GM19239 (cell line): ENCODE measurements at regions not wholly inside any gene's neighbourhood (a gene's known extent, or its start where the extent isn't known, plus 50 kb on each side); places are given as distances from the start of the nearest gene placed in this dataset.

Source experiments
- DNase-seq: peaks from one replicate; pipeline ENCODE4 v3.0.0; 2011; ENCODE audit warnings: low spot score; ENCODE audit not compliant: insufficient read length
- FAIRE-seq: peaks from 2 replicates; lab custom pipeline; 2011; peaks lifted over from hg19 to GRCh38; lab: Jason Lieb, UNC

DNA sequence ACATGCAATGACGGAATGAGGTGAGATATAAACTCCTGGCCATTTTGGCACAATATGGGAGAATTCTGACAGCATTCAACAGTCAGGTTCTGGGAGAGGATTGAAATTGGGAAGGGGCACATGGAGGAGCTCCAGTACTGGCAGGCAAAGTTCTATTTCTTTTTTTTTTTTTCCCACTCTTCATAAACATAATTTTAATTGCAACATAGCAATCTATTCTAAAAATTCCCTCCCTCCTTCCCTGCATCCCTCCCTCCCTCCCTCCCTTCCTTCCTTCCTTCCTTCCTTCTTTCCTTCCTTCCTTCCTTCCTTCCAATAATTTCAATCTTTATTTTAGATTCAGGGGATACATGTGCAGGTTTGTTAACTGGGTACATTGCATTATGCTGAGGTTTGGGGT lies 93.2 kb downstream of the PTCSC3 start:
- no peak for FAIRE-seq

DNA sequence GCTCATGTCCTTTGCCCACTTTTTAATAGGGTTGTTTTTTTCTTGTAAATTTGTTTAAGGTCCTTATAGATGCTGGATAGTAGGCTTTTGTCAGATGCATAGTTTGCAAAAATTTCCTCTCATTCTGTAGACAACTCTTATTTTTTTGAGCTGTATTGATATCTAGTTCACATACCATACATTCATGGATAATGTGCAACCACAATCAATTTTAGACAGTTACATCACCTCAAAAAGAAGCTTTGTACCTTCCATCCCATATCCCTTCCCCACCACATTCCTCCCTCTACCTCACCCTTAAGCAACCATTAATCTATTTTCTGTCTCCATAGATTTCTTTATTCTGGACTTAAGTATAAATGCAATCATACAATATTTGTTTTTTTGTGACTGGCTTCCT lies 98.4 kb downstream of the PTCSC3 start:
- DNase-seq, result no peak
- no peak for FAIRE-seq

More for the DNA sequence above, 93.2 kb downstream of the PTCSC3 start:
- DNase-seq, result no peak

DNA sequence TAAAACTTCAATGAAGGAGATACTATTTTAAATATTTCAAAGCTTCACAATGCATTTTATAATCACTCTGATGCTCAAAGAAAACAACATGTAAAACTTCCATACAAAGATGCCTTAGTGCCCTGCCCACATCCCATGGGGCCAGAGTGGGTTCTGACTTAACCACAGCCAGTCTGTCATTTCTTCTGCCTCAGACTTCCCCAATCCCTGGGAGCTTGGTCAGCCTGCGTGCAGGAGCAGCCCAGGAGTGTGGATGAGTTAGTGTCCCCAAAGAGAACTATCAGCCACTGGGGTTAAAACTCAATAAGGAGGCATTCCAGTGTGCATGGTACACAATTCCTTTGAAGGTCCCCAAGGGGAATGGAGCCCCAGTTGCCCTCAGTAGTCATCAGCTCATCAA lies 100.3 kb downstream of the PTCSC3 start:
- DNase-seq (no peak), FAIRE-seq (no peak)

DNA sequence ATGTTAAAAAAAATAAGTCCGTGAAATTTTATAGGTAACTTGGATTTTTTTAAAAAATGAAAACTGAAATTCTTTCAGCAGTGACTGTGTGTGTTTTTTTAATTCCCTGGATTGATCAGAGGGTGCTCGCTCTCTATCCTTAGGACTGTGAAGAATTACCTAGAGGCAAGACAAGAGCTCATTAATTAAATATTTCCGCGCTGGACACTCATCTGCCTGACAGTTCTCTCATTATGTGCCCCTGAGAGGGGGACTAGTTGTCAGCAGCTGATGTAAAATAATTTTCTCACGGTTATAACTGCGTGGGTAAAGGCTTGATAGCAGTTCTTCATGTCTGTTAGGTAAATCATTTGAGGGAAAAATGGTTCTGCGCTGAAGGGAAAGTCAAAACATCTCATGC lies 101.3 kb downstream of the PTCSC3 start:
- FAIRE-seq (no peak), DNase-seq (no peak)

DNA sequence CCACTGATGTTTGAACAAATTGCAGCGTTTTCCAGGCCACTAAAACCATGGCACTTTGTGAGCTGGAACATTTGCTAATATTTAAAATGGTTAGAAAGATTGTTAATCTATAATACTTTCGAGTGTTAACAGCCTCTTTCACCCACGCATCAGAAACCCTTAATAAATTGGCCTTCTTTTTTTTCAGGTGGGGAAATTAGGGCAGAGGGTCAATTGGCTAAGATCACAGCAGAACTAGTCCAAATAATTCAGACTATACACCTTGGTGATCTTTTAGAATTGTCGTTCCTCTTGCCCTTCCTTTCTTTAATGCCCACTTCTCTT lies 105.8 kb downstream of the PTCSC3 start:
- no peak for DNase-seq
- FAIRE-seq, result no peak

DNA sequence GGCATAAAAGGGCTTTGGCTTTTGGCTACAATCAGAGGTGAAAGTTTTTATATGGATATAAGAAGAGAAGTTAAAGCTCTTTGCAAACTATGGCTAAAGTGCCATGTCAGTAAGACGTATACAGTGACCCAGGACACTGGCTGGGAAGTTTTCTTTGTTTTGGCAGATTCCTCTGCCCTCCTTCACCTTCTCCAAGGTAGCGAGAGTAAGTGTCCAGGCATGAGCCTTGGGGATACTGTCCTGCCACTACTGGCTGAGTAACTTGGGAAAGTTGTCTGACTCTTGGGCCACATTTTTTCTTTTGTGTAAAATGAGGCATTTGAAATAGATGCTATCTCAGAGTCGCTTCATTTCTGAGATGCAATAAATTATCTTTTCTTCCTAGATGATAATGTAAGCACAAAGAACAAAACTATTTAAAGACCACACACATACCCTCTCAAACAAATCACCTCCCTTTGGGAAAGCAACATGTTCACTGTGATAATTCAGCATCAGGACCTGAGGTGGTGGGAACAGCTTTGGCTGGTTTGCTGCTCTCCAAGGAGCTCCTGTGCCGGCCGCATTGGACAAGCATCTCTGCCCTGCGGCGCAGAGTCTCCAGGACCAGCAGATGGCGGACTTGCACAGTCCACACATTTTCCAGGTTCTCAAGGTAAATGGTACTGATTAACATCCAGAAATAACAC lies 106.3 kb downstream of the PTCSC3 start:
- FAIRE-seq (peak; percentile 55), DNase-seq (peak; percentile 2)

DNA sequence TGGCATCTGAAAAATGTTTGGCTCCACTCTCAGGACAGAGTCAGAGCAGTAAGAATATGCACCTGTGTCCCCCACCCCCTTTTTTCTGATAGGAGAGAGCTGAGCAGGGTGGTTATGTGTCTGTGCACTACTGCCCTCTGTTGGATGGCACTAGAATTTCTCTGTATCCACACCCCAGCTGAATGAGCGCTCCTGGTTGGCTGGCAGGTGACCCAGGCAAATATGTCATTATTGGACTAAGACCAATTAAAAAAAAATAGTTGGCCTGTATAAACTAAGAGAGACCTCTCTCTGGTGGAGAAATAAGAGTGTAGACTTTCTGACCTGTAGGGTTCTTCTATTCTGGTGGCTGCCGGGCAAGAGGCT lies 107.0 kb downstream of the PTCSC3 start:
- DNase-seq (peak; percentile 24), FAIRE-seq (peak; percentile 42)

DNA sequence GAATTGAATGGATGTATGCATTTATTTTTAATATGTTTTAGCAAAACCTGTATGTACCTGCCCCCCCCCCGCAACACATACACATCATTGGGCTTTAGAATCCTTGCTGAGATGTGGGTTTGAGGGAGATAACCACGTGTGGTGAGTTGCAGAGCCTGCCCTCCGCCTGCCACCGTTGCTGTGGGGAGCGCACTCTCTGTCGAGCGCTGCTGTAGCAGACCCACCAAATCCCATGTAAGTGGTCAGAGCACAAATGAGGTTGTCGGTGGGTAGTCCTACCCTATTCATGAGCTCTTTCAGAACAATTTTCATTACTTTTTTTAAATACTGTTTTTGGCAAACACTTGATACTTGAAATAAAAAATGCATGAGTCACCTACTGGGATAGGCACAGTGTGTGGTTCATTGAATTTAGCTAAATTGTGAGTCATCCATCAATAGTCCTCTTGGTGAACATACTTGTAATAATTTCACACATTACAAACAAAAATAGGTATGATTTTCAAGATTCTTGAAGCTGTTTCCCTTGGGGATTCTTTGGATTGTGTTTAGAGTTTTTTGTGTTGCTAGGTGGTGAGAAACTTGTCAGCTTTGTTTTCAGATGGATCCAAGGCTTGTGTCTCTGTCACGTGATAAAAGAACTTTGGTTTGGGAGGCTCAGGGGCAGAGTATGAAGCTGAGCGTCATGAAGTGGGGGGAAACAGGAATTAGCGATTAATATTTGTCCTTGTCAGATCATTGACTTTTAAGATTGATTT lies 107.6 kb downstream of the PTCSC3 start:
- DNase-seq (no peak), FAIRE-seq (no peak)

DNA sequence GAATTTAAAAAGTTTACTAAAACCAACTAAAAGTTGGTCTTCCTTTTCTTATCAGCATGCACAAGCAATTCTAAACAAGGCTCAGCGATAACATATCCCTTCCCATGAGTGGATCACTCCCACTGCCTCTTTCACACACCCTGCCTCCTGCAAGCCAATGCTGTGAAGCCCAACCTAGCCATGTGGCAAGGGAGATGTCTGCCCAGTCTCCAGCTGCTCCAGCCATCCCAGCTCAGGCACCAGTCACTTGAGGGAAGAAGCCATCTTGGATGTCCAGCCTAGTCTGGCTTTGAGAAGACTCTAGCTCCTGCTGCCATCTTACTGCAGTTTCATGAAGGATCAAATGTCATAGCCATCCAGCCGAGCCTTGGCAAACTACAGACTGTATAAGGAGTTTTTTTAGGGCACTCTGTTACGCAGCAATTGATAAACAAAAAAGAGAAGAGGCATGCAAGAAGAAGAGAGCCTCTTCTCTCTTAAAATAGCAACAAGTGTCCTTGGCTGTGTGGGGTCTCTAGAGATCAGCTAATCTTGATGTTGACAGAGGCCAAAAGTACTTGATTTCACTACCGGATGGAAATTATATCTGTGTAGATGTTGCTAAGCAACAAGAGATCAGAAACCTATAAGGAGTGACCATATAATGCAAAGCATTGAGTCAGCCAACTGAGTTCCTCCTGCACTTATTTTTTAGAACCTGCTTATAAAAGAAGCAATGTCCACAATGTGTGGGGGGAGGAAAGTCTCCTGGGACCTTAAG lies 108.9 kb downstream of the PTCSC3 start:
- FAIRE-seq (no peak), DNase-seq (no peak)

DNA sequence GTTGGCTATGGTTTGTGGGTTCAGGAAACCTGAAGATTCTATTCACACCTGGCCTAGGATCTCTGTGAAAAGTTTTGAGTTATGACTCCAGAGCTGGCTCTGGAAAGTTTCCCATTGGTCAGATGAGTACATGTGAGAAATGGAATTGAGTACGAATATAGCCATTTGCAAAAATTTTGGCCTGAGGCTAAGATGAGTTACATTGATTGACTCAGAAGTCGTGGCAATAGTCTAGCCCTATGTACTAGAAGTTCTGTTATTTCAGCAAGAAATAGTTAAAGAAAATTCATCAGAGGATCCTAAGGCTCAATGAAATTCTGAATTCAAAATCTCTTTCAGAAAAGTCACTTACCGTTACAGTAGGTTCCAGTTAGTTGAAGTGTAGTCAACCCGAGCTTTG lies 109.9 kb downstream of the PTCSC3 start:
- FAIRE-seq, result no peak
- DNase-seq, result no peak

DNA sequence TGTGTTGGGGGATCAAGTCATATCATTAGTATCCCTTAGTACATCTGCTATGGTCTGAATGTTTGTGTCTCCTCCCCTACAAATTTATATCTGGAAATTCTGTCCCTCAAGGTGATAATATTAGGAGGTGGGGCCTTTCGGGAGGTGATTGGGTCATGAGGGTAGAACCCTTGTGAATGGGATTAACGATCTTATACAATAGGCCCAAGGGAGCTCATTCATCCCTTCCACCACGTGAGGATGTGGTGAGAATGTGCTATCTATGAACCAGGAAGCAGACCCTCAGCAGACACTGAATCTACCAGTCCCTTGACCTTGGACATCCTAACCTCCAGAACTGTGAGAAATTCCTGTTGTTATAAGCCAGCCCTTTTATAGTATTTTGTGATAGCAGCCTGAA lies 110.7 kb downstream of the PTCSC3 start:
- DNase-seq (no peak), FAIRE-seq (no peak)

DNA sequence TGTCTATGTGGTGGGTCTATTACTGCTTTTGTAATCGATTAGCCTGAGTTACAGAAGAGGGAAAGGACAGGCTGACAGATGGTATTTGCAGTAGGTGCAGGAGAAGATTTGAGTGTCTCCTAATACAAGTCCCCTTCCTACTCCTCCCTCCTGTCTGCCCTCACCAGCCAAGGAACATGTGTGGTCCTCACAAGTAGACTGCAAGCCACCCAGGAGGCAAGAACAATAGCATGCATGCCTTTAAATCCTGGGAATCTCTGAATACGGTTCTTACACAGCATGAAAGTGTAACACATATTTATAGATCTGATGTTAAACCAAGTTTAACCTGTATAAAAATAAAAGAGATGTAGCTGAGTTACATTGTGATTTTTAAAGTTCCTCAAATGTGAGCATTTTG lies 117.0 kb downstream of the PTCSC3 start:
- FAIRE-seq, result no peak
- DNase-seq, result no peak

DNA sequence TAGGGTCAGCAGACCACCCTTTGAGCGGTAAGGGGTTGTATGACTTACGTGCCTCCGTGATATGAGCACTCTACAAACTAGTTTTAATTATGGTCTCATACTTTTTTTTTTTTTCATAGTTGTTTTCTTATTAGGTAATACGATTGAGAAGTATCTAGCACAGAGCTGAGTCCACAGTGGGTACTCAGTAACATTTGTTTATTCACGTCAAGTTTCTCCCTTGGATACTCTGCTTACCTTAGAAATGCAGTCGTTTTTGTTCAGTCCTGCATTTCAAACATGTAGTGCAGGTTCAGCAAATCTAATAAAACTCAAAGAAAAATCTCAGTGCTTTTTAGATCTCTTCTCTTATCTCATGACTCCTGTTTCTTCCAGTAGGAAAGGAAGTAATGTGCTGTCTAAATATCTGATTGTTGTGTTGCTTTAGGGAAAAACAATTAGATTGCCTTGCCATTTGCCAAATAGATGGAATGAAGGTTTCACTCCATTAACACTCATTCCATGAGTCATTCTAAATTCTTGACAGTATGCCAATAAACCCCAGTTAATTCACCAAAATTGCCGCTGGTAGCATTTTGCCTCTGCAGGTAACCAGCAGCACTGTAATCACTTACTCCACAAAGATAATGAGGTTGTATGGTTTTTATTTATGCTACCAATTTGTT lies 118.9 kb downstream of the PTCSC3 start:
- FAIRE-seq, result no peak
- no peak for DNase-seq

DNA sequence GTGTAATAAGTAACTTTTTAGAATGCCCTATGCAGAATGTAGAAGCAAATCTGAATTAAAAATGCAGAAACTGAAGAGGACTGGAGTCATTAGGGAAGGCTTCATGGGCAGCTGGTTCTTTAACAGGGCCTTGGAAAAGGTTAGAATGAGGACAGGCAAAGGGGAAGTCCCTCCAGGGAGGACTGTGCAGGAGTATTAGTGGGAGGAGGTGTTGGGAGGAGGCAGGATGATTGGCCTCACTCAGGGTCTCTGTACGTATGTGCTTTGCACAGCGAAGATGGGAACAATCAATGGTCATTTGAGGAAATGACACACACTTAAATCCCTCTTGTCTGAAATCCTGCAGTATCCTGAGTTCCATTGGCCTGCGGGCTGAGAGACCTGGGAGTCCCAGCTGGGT lies 119.7 kb downstream of the PTCSC3 start:
- DNase-seq, result no peak
- no peak for FAIRE-seq

DNA sequence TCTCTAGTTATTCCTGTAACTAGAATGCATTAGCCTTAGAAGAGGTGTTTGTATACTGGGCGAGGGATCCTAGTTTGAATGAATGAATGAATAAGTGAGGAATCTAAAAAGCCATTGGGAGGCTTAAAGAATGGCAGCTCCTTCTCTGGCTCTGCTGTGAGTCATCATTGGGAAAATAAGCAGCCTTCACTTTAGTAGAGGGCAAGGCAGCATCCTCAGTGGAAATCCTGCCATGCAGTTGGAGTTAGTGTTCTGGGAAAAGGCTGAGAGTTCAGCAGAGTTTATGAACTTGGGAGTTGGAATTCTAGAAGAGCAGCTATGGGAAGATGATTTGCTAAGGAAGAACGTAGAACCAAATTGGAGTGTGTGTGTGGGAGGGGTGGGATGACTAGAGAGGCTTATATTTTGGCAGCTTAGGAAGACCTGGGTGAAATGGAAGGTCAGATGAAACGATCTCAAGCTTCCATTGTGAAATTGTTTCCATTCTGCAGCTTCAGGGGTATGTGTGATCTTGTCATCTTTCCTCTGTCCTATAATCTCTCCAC lies 120.8 kb downstream of the PTCSC3 start:
- FAIRE-seq, result no peak
- no peak for DNase-seq

DNA sequence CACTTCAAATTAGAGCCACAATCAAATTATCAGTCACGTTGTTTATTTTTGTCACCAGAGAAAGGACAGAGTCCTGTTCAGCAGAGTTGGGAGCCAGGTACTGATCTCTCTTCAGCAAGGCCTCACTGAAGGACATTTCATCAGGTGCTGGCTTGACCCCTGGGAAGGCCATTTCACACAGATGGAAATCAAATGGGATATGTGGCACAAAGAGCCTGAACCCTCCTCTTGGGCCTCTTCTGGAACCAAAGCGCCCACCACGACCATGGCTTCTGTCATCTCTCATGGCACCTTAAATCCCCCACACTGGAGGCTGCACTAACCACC lies 121.5 kb downstream of the PTCSC3 start:
- no peak for DNase-seq
- FAIRE-seq, result no peak

DNA sequence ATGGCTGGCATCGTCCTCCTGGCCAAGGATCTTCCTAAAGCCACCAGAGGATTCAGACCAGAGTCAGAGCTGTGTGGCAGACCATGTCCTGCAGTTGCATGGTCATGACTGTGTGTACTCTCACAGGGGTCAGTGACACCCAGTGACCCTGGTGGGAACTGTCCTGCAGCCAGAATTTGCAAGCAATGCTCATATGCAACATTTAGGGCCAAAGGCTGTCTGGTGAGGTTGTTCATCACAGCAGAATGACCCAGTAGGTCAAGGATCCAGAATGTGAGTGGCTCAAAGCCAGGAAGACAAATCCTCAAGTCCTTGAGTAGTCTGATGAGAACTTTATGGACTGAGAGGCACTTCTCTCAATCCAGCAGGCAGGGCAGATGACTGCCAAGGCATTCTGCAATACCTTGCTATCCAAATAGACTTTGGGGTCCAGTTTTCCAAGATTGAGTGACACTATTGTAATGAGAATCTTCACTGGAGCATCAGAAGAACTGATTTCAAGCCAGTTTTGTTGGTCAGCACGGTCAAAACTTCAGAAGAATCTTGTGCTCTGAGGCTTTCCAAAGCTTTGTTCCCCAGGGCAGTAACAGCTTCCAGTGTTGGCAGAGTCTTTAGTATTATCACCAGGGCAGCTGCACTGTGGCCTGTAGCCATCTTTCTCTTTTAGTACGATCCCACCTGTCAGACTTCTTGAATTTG lies 122.0 kb downstream of the PTCSC3 start:
- DNase-seq (no peak), FAIRE-seq (no peak)

DNA sequence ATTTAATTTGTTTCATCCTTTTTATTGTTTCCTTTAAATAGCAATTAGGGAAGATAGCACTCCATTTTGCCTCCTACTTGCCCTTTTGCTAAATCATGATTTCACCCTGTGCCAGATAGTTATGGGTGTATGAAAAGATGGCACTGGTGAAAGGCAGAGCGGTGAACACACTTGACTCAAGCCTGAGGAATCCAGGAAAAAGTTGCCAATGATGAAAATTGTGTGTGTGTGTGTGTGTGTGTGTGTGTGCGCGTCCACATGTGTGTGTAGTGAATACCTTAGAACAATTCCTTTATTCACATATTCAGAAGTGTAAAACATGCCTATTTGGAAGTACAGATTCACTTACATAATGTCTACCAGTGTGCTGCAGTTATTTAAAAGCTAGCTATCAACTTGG lies 123.8 kb downstream of the PTCSC3 start:
- FAIRE-seq, result no peak
- no peak for DNase-seq

DNA sequence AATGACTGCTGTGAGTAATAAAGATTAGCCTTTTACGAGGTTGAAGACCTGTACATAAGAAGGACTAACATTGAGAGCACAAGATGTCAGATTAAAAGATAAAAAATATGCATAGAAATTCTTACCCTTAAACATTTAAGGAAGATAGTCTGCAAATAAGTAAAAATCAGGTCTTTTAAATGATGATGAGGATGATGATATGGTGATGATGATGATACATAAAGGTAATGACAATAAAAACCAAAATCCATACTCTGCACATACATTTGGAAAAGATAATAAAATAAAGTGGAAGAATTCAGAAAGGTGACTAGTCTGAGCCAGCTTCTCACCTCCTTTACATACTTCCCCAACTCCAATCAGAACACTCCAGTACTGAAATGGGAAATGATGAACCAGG lies 124.5 kb downstream of the PTCSC3 start:
- DNase-seq, result no peak
- FAIRE-seq, result no peak

DNA sequence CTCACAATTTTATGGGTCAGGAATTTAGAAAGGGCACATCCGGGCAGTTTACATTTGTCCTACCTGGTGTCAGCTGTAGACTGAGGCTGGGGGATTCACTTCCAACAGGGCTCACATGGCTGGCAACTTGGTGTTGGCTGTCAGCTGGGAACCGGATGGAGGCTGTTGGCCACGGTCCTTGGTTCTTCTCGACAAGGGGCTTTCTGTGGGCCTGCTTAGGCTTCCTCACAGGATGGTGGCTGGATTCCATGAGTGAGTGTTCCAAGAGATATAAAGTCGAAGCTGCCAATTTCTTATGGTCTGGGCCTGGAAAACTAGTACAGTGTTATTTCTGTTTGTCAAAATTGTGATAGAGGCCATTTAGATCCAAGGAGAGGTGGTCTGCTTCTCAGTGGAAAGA lies 127.9 kb downstream of the PTCSC3 start:
- no peak for FAIRE-seq
- no peak for DNase-seq
